HepG2 (cell line): ENCODE measurements at regions not wholly inside any gene's neighbourhood (a gene's known extent, or its start where the extent isn't known, plus 50 kb on each side); places are given as distances from the start of the nearest gene placed in this dataset.

ENCODE experiments used
- HDAC2 ChIP-seq: sonication (generic); formaldehyde crosslinking; IDR thresholded peaks from 2 replicates; pipeline ENCODE4 v1.4.0; 2020; ENCODE audit warnings: missing genetic modification reagents
- SUZ12 ChIP-seq: fragments of 150-350 bp; IDR thresholded peaks from 2 replicates; pipeline ENCODE4 v1.6.1; 2014; ENCODE audit warnings: low read depth, low read length
- TARDBP ChIP-seq: sonication (generic); formaldehyde crosslinking; IDR thresholded peaks from 2 replicates; pipeline ENCODE4 v1.8.0; 2022; ENCODE audit warnings: mild to moderate bottlenecking, missing genetic modification reagents
- ZFP41 ChIP-seq: sonication (generic); formaldehyde crosslinking; IDR thresholded peaks from 2 replicates; pipeline ENCODE4 v1.4.0; 2020; ENCODE audit warnings: mild to moderate bottlenecking, missing genetic modification reagents, borderline replicate concordance
- ZNF292 ChIP-seq: sonication (generic); formaldehyde crosslinking; IDR thresholded peaks from 2 replicates; pipeline ENCODE4 v1.8.1; 2022; ENCODE audit warnings: mild to moderate bottlenecking, low read depth, missing genetic modification reagents, borderline replicate concordance
- ZSCAN22 ChIP-seq: sonication (generic); formaldehyde crosslinking; IDR thresholded peaks from 2 replicates; pipeline ENCODE4 v1.4.0; 2020; ENCODE audit warnings: mild to moderate bottlenecking, missing genetic modification reagents
- TF ChIP-seq, protein P1 (sequence below): sonication (generic); formaldehyde crosslinking; IDR thresholded peaks from 2 replicates; pipeline ENCODE4 v1.5.0; 2020; ENCODE audit warnings: missing genetic modification reagents, mild to moderate bottlenecking, borderline replicate concordance
- TF ChIP-seq, protein P2 (sequence below): sonication (generic); formaldehyde crosslinking; conservative IDR thresholded peaks from 2 replicates; pipeline ENCODE4 v1.5.0; 2020; ENCODE audit warnings: missing genetic modification reagents
- TF ChIP-seq, protein P3 (sequence below): sonication (generic); formaldehyde crosslinking; IDR thresholded peaks from 2 replicates; pipeline ENCODE4 v1.5.0; 2020; ENCODE audit warnings: mild to moderate bottlenecking, missing genetic modification reagents, moderate library complexity
- TF ChIP-seq, protein P4 (sequence below): IDR thresholded peaks from 2 replicates; pipeline ENCODE4 v1.6.1; 2012; ENCODE audit warnings: inconsistent platforms

DNA sequence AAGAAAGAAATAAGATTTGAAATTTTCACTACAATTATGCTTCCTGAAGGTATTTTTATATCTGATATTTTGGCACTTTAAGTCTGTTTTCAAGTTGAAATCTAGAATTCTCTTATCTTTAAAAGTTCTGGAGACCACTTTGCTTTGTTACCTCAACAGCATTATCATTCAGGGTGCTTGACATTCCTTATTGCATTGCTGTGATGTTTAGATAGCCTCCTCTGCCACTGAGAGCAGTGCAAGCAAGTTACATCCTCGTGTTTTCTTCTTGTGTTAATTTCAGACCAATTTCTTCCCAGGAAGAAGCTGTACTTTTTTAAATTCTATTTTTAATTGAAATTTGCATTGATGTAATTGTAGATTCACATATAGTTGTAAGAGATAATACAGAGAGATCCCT lies 333.9 kb upstream of the KIRREL3 start:
- TF ChIP-seq, protein P1, sequence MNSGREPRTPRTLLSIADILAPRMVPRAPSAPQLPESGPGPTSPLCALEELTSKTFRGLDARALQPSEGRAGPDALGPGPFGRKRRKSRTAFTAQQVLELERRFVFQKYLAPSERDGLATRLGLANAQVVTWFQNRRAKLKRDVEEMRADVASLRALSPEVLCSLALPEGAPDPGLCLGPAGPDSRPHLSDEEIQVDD (CRISPR knock-in tag): no peak
- TF ChIP-seq, protein P2, sequence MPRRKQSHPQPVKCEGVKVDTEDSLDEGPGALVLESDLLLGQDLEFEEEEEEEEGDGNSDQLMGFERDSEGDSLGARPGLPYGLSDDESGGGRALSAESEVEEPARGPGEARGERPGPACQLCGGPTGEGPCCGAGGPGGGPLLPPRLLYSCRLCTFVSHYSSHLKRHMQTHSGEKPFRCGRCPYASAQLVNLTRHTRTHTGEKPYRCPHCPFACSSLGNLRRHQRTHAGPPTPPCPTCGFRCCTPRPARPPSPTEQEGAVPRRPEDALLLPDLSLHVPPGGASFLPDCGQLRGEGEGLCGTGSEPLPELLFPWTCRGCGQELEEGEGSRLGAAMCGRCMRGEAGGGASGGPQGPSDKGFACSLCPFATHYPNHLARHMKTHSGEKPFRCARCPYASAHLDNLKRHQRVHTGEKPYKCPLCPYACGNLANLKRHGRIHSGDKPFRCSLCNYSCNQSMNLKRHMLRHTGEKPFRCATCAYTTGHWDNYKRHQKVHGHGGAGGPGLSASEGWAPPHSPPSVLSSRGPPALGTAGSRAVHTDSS (CRISPR knock-in tag): no peak
- TF ChIP-seq ZNF292: no peak
- TF ChIP-seq, protein P3, sequence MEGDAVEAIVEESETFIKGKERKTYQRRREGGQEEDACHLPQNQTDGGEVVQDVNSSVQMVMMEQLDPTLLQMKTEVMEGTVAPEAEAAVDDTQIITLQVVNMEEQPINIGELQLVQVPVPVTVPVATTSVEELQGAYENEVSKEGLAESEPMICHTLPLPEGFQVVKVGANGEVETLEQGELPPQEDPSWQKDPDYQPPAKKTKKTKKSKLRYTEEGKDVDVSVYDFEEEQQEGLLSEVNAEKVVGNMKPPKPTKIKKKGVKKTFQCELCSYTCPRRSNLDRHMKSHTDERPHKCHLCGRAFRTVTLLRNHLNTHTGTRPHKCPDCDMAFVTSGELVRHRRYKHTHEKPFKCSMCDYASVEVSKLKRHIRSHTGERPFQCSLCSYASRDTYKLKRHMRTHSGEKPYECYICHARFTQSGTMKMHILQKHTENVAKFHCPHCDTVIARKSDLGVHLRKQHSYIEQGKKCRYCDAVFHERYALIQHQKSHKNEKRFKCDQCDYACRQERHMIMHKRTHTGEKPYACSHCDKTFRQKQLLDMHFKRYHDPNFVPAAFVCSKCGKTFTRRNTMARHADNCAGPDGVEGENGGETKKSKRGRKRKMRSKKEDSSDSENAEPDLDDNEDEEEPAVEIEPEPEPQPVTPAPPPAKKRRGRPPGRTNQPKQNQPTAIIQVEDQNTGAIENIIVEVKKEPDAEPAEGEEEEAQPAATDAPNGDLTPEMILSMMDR (CRISPR knock-in tag): no peak
- TF ChIP-seq ZSCAN22 (CRISPR knock-in tag): no peak
- TF ChIP-seq, protein P4, sequence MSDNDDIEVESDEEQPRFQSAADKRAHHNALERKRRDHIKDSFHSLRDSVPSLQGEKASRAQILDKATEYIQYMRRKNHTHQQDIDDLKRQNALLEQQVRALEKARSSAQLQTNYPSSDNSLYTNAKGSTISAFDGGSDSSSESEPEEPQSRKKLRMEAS: no peak
- no peak for TF ChIP-seq TARDBP (CRISPR knock-in tag)
- no peak for TF ChIP-seq ZFP41 (CRISPR knock-in tag)
- TF ChIP-seq HDAC2: no peak
- no peak for TF ChIP-seq SUZ12
